ENCODE measurements at regions not wholly inside any gene's neighbourhood (a gene's known extent, or its start where the extent isn't known, plus 50 kb on each side); places are given as distances from the start of the nearest gene placed in this dataset.

DNA sequence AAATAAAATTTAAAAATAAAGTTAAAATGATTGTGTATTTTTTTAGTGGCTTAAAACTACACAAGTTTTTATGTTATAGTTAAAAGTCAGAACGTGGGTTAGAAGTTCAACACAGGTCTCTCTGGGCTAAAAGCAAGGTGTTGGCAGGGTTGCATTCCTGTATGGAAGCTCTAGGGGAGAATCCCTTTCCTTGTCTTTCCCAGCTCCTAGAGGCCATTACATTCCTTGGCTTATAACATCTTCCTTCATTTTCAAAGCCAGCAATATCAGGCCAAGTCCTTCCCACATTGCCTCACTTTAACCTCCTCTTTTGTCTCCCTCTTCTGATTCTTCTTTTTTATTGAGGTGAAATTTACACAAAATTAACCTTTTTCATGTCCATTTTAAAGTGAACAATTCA lies 52.4 kb upstream of the EEPD1 start:
- Histone ChIP-seq H3K36me3 (no peaks in the 10 kb centered on the region), H3K4me1 (peaks cover 0 to 12% (median 0%) of the 10 kb centered on the region in 6 donors), H3K4me3 (no peak overlapping the region), H3K9me3 (peaks cover 0 to 14% (median 0%) of the 10 kb centered on the region in 8 donors), H3K27ac (no peak overlapping the region), H3K27me3 (replicated peaks in 1 of 7) (no peaks in the 10 kb centered on the region)
- intact Hi-C loops (cut with DNase I; ENCODE audit: low total_unique reads): no loop called here
- no peak for TF ChIP-seq POLR2A (IDR thresholded peaks at IDR 0.05)
- TF ChIP-seq, protein P1, sequence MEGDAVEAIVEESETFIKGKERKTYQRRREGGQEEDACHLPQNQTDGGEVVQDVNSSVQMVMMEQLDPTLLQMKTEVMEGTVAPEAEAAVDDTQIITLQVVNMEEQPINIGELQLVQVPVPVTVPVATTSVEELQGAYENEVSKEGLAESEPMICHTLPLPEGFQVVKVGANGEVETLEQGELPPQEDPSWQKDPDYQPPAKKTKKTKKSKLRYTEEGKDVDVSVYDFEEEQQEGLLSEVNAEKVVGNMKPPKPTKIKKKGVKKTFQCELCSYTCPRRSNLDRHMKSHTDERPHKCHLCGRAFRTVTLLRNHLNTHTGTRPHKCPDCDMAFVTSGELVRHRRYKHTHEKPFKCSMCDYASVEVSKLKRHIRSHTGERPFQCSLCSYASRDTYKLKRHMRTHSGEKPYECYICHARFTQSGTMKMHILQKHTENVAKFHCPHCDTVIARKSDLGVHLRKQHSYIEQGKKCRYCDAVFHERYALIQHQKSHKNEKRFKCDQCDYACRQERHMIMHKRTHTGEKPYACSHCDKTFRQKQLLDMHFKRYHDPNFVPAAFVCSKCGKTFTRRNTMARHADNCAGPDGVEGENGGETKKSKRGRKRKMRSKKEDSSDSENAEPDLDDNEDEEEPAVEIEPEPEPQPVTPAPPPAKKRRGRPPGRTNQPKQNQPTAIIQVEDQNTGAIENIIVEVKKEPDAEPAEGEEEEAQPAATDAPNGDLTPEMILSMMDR (IDR thresholded peaks at IDR 0.05 in 8 of 11, conservative IDR thresholded peaks at IDR 0.05 in 3 of 11): no peak
- TF ChIP-seq POLR2AphosphoS5 (IDR thresholded peaks at IDR 0.05): no peak
- no peak for DNase-seq
- 77 to 90% (median 78%) methylated on average over 1 of the region's 1 CpG for WGBS, 5 donors

Small RNA genes lying in the stretch of these regions (small RNA-seq; reads per million reads assigned to genes)
- 0 reads per million in 4 donors for gene RNU6-1085P

Data from spleen (tissue), 11 donors.